Keratinocyte (primary cell): ENCODE measurements at regions not wholly inside any gene's neighbourhood (a gene's known extent, or its start where the extent isn't known, plus 50 kb on each side); places are given as distances from the start of the nearest gene placed in this dataset.

Experiments
- DNase-seq: peaks from one replicate; pipeline ENCODE4 v3.0.0-alpha.2; 2011; ENCODE audit warnings: low read depth, missing footprints, low spot score
- FAIRE-seq: peaks from 2 replicates; lab custom pipeline; 2011; peaks lifted over from hg19 to GRCh38; lab: Jason Lieb, UNC
- H2AFZ ChIP-seq: 2 replicates; pipeline ENCODE4 v1.6.0; 2012; ENCODE audit warnings: low read length, control low read depth, inconsistent platforms; ENCODE audit not compliant: control insufficient read depth
- H3K27ac ChIP-seq: 2 replicates; pipeline ENCODE4 v1.5.1; 2011; ENCODE audit warnings: low read length; ENCODE audit not compliant: control insufficient read depth, insufficient read depth
- H3K27me3 ChIP-seq: 3 replicates; pipeline ENCODE4 v1.6.0; 2011; ENCODE audit warnings: low read length; ENCODE audit not compliant: control insufficient read depth, insufficient read depth; ENCODE audit errors: extremely low read depth
- H3K36me3 ChIP-seq, 2 experiments: 2 replicates in 1 of 2; 3 replicates in 1 of 2; pipeline ENCODE4 v1.5.1; 2011; ENCODE audit warnings: low read length in 2 of 2, mild to moderate bottlenecking in 1 of 2; ENCODE audit not compliant: control insufficient read depth in 2 of 2, insufficient read depth in 2 of 2; ENCODE audit errors: extremely low read depth in 1 of 2
- H3K4me1 ChIP-seq: 3 replicates; pipeline ENCODE4 v1.5.1; 2011; ENCODE audit warnings: low read length; ENCODE audit not compliant: control insufficient read depth, insufficient read depth; ENCODE audit errors: extremely low read depth
- H3K4me2 ChIP-seq: 3 replicates; pipeline ENCODE4 v1.6.0; 2011; ENCODE audit warnings: low read depth, low read length; ENCODE audit not compliant: control insufficient read depth, insufficient read depth; ENCODE audit errors: extremely low read depth
- H3K4me3 ChIP-seq, 3 experiments: fragments of 200-600 bp in 1 of 3; sonication (generic) in 1 of 3; 2 replicates in 2 of 3; 3 replicates in 1 of 3; pipeline ENCODE4 v1.5.1; 2011 to 2016; ENCODE audit warnings: low read length in 3 of 3, mild to moderate bottlenecking in 3 of 3, control low read depth in 2 of 3, inconsistent platforms in 1 of 3, low read depth in 1 of 3, mixed read lengths in 1 of 3, mixed run types in 1 of 3, moderate library complexity in 1 of 3; ENCODE audit not compliant: control insufficient read depth in 2 of 3, insufficient read depth in 2 of 3; ENCODE audit errors: extremely low read depth in 1 of 3
- H3K79me2 ChIP-seq: 2 replicates; pipeline ENCODE4 v1.6.0; 2012; ENCODE audit warnings: low read length; ENCODE audit not compliant: control insufficient read depth, insufficient read depth
- H3K9ac ChIP-seq: 3 replicates; pipeline ENCODE4 v1.6.0; 2011; ENCODE audit warnings: low read length; ENCODE audit not compliant: control insufficient read depth, insufficient read depth; ENCODE audit errors: extremely low read depth
- H3K9me1 ChIP-seq: 3 replicates; pipeline ENCODE4 v1.6.0; 2011; ENCODE audit warnings: low read length; ENCODE audit not compliant: control insufficient read depth, insufficient read depth; ENCODE audit errors: extremely low read depth
- H3K9me3 ChIP-seq: 2 replicates; pipeline ENCODE4 v1.5.1; 2012; ENCODE audit warnings: low read depth, low read length; ENCODE audit not compliant: control insufficient read depth
- H4K20me1 ChIP-seq: 3 replicates; pipeline ENCODE4 v1.6.0; 2011; ENCODE audit warnings: low read length; ENCODE audit not compliant: control insufficient read depth, insufficient read depth; ENCODE audit errors: extremely low read depth
- EZH2 ChIP-seq: IDR thresholded peaks from one replicate; pipeline ENCODE4 v1.6.1; 2012; ENCODE audit warnings: inconsistent platforms, mild to moderate bottlenecking, low read length, moderate library complexity
- dilution Hi-C: fragments of 300-500 bp; cut with MboI; formaldehyde crosslinking; loops from one replicate; pipeline ENCODE4 v1.7.0; 2020; ENCODE audit warnings: low sequenced_read_pairs; ENCODE audit not compliant: extremely low pct_ligation_motif_present
- TF ChIP-seq, protein P1 (sequence below), 3 experiments: IDR thresholded peaks in 1 of 3; conservative IDR thresholded peaks in 1 of 3; optimal IDR thresholded peaks in 1 of 3; 2 replicates in 2 of 3; 3 replicates in 1 of 3; pipeline versions ENCODE3 to v1.5.1; 2011; ENCODE audit warnings: low read length in 3 of 3, mild to moderate bottlenecking in 3 of 3, moderate library complexity in 2 of 3, control low read depth in 1 of 3, inconsistent platforms in 1 of 3; ENCODE audit not compliant: insufficient read depth in 2 of 3; ENCODE audit errors: extremely low read depth in 1 of 3

DNA sequence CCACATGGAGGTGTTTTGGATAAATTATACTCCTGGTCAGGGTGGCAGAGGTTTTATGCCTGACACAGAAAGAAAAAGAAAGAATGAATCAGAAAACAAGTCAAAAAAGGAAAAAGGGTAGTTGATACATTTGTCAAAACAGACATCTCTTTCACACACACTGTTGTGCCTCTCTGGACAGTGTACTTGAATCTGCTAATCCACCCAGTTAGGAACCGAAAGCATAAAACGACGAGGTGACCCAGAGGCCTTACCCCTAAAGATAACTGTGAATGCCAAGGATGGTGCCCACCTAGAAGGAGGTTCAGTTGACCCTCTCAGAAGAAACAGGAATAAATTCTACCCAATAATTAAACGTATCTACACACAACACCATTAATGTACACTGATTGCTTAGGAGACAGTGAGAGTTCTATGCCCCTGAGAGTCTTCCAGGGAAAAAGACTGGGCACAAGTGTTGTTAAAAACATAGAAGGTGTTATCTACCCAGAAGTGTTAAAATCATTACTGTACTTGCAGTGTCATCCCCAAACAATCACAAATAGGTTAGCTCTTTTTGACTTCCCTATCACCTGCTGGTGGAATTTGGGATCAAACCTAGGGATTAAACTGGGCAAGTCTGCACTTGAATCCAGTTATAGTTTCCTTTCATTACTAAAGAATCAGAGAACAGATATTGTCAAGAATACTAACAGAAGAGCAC is 123.2 kb upstream of the DNAJC10 start:
- TF ChIP-seq, protein P1, sequence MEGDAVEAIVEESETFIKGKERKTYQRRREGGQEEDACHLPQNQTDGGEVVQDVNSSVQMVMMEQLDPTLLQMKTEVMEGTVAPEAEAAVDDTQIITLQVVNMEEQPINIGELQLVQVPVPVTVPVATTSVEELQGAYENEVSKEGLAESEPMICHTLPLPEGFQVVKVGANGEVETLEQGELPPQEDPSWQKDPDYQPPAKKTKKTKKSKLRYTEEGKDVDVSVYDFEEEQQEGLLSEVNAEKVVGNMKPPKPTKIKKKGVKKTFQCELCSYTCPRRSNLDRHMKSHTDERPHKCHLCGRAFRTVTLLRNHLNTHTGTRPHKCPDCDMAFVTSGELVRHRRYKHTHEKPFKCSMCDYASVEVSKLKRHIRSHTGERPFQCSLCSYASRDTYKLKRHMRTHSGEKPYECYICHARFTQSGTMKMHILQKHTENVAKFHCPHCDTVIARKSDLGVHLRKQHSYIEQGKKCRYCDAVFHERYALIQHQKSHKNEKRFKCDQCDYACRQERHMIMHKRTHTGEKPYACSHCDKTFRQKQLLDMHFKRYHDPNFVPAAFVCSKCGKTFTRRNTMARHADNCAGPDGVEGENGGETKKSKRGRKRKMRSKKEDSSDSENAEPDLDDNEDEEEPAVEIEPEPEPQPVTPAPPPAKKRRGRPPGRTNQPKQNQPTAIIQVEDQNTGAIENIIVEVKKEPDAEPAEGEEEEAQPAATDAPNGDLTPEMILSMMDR (optimal IDR thresholded peaks at IDR 0.05 in 1 of 3, IDR thresholded peaks at IDR 0.05 in 1 of 3, conservative IDR thresholded peaks at IDR 0.05 in 1 of 3; ENCODE audit: extremely low read depth in 1 of 3, insufficient read depth in 2 of 3, low read length in 3 of 3) = peak in 2 of 3 experiments; percentile 14 to 23
- no peak for TF ChIP-seq EZH2
- no peaks in the 10 kb centered on the region for H3K36me3 ChIP-seq
- H3K4me3 ChIP-seq = no peak overlapping the region
- H3K9me3 ChIP-seq = no peaks in the 10 kb centered on the region
- no peak overlapping the region for H3K9ac ChIP-seq
- H2AFZ ChIP-seq = no peak overlapping the region
- no peak overlapping the region for H3K27ac ChIP-seq
- H3K27me3 ChIP-seq = no peaks in the 10 kb centered on the region
- H3K79me2 ChIP-seq = no peaks in the 10 kb centered on the region
- H4K20me1 ChIP-seq = no peaks in the 10 kb centered on the region
- H3K4me1 ChIP-seq = peaks cover 18% of the 10 kb centered on the region
- peak; percentile 17 for DNase-seq
- dilution Hi-C loops = no loop called here
- peak; percentile 59 for FAIRE-seq
- no peaks in the 10 kb centered on the region for H3K9me1 ChIP-seq
- peak overlapping the region; percentile 55 for H3K4me2 ChIP-seq

DNA sequence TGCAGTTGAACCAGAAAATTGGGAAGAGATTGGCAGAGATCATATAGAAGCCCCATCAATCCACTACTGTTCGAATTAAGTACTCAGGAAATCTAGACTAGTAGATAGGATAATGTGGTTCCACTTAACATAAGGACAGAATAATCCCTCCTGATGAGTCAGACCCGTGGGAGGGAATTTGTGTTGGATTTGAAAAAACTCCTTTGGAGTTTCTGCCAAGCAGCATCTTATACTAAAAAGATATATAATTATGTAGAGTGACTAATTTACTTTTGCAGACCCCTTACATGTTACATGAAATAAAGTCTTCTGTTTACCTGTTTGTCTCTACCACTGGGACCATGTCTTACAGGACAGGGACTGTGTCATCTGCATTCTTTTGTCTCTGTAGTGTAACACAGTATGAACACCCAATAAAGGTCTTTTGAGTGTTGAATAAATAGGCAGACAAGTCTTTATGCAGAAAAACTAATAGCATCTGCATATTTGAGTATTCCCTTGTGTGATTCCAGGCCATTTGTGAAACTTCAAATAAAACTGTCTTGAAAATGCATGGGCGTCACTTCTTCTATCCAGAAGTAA is 122.6 kb upstream of the DNAJC10 start:
- TF ChIP-seq EZH2 = no peak
- TF ChIP-seq, protein P1 (optimal IDR thresholded peaks at IDR 0.05 in 1 of 3, IDR thresholded peaks at IDR 0.05 in 1 of 3, conservative IDR thresholded peaks at IDR 0.05 in 1 of 3; ENCODE audit: extremely low read depth in 1 of 3, insufficient read depth in 2 of 3, low read length in 3 of 3) = no peak
- dilution Hi-C loops = no loop called here
- DNase-seq (no peak), FAIRE-seq (no peak)
- Histone ChIP-seq H3K79me2 (no peaks in the 10 kb centered on the region), H3K9ac (no peak overlapping the region), H3K27me3 (no peaks in the 10 kb centered on the region), H4K20me1 (no peaks in the 10 kb centered on the region), H2AFZ (no peak overlapping the region), H3K27ac (no peak overlapping the region), H3K36me3 (no peaks in the 10 kb centered on the region), H3K4me3 (no peak overlapping the region), H3K9me1 (no peaks in the 10 kb centered on the region), H3K9me3 (no peaks in the 10 kb centered on the region), H3K4me1 (peaks cover 18% of the 10 kb centered on the region), H3K4me2 (peak overlapping the region; percentile 55)
